ENCODE measurements at regions not wholly inside any gene's neighbourhood (a gene's known extent, or its start where the extent isn't known, plus 50 kb on each side); places are given as distances from the start of the nearest gene placed in this dataset.

GRCh38 chr16:82370282-82370681 is 200.3 kb upstream of the MPHOSPH6 start:
- DNase-seq: no peak

DNA sequence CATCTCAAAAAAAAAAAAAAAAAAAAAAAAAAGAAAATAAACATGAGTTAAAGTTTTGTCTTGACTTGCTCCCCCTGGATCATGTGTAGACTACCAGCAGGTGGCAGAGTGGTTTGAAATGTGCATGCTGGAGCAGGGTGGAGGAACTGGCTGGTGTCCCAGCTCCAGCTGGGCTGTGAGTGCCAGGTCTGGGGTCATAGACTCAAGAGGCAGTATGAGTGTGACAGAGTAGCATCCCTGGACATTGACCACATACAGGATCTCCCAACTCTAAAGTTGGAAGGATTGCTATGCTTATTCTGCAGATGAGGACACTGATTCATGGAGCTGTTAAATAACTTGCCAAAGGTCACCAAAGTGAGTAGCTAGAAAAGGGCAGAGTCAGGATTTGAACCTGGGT is 198.0 kb upstream of the MPHOSPH6 start:
- DNase-seq: peak in 1 of 2 experiments; percentile 19
- TF ChIP-seq POLR2A (IDR thresholded peaks at IDR 0.05; ENCODE audit: low read length) (no peak), GATA1 (IDR thresholded peaks at IDR 0.05; ENCODE audit: low read depth, low read length) (no peak)

More at GRCh38 chr16:82370282-82370681, 200.3 kb upstream of the MPHOSPH6 start:
- TF ChIP-seq GATA1 (IDR thresholded peaks at IDR 0.05; ENCODE audit: low read depth, low read length): no peak
- TF ChIP-seq POLR2A (IDR thresholded peaks at IDR 0.05; ENCODE audit: low read length): no peak

- TF ChIP-seq GATA1 (IDR thresholded peaks at IDR 0.05; ENCODE audit: low read depth, low read length) (no peak), POLR2A (IDR thresholded peaks at IDR 0.05; ENCODE audit: low read length) (no peak)
- no peak for DNase-seq
Observed at GRCh38 chr16:82366462-82366861, 196.4 kb upstream of the MPHOSPH6 start.

- TF ChIP-seq POLR2A (IDR thresholded peaks at IDR 0.05; ENCODE audit: low read length): no peak
- TF ChIP-seq GATA1 (IDR thresholded peaks at IDR 0.05; ENCODE audit: low read depth, low read length): no peak
- DNase-seq: no peak
Observed at GRCh38 chr16:82364690-82365089, 194.7 kb upstream of the MPHOSPH6 start.

- TF ChIP-seq GATA1 (IDR thresholded peaks at IDR 0.05; ENCODE audit: low read depth, low read length): no peak
- TF ChIP-seq POLR2A (IDR thresholded peaks at IDR 0.05; ENCODE audit: low read length): no peak
- peak in 1 of 2 experiments; percentile 11 for DNase-seq
Observed at GRCh38 chr16:82363026-82363816, 193.2 kb upstream of the MPHOSPH6 start.

DNA sequence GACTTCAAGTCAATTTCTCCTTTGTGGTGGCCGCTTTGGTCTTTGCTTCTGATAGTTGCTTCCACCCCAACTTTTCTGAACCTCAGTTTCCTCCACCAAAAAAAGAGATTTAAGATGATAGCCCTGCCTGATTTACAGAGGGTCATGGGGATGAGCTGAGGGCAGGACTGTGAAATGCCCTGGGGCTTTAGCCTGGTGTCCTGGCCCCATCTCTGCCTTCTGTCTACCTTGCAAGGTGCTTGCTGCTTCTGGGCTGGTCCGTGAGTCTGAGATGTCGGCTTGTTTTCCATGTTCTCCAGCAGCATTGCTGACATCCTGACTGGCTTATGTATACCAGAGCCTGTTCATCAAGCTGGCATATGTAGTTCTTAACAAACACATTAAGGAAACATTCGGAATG is 191.9 kb upstream of the MPHOSPH6 start:
- TF ChIP-seq POLR2A (IDR thresholded peaks at IDR 0.05; ENCODE audit: low read length) (no peak), GATA1 (IDR thresholded peaks at IDR 0.05; ENCODE audit: low read depth, low read length) (no peak)
- no peak for DNase-seq

- TF ChIP-seq POLR2A (IDR thresholded peaks at IDR 0.05; ENCODE audit: low read length) (no peak), GATA1 (IDR thresholded peaks at IDR 0.05; ENCODE audit: low read depth, low read length) (no peak)
- DNase-seq: no peak
Observed at GRCh38 chr16:82360024-82360783, 190.2 kb upstream of the MPHOSPH6 start.

GRCh38 chr16:82358606-82359221 is 188.7 kb upstream of the MPHOSPH6 start:
- TF ChIP-seq GATA1 (IDR thresholded peaks at IDR 0.05; ENCODE audit: low read depth, low read length) (no peak), POLR2A (IDR thresholded peaks at IDR 0.05; ENCODE audit: low read length) (no peak)
- no peak for DNase-seq

- DNase-seq: no peak
- no peak for TF ChIP-seq GATA1 (IDR thresholded peaks at IDR 0.05; ENCODE audit: low read depth, low read length)
- no peak for TF ChIP-seq POLR2A (IDR thresholded peaks at IDR 0.05; ENCODE audit: low read length)
Observed at GRCh38 chr16:82358161-82358560, 188.1 kb upstream of the MPHOSPH6 start.

DNA sequence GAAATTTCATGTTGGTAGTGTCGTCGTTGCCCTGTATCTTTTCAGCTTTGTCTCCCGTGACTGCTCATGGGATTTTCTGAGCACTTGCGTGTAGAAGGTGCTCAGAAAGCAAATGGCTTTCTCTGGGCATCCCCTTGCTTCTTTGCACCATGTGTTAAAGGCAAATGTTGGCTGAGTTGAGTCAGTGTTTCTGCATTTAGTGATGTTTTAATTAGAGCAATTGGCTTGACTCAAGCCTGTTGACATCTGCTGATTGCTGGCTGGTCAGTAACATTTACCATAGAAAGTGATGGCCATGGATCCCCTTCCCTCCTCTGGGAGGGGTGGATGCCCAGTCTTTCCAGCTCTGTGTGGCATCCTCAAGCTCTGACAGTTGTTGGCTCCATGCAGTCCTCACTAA is 187.2 kb upstream of the MPHOSPH6 start:
- DNase-seq: no peak
- no peak for TF ChIP-seq POLR2A (IDR thresholded peaks at IDR 0.05; ENCODE audit: low read length)
- no peak for TF ChIP-seq GATA1 (IDR thresholded peaks at IDR 0.05; ENCODE audit: low read depth, low read length)

GRCh38 chr16:82350560-82350959 is 180.5 kb upstream of the MPHOSPH6 start:
- TF ChIP-seq POLR2A (IDR thresholded peaks at IDR 0.05; ENCODE audit: low read length) (no peak), GATA1 (IDR thresholded peaks at IDR 0.05; ENCODE audit: low read depth, low read length) (no peak)
- no peak for DNase-seq

- DNase-seq: no peak
- TF ChIP-seq GATA1 (IDR thresholded peaks at IDR 0.05; ENCODE audit: low read depth, low read length) (no peak), POLR2A (IDR thresholded peaks at IDR 0.05; ENCODE audit: low read length) (no peak)
Observed at GRCh38 chr16:82345318-82345717, 175.3 kb upstream of the MPHOSPH6 start.

GRCh38 chr16:82344157-82344556 is 174.1 kb upstream of the MPHOSPH6 start:
- peak in 1 of 2 experiments; percentile 4 for DNase-seq
- TF ChIP-seq POLR2A (IDR thresholded peaks at IDR 0.05; ENCODE audit: low read length) (no peak), GATA1 (IDR thresholded peaks at IDR 0.05; ENCODE audit: low read depth, low read length) (no peak)

GRCh38 chr16:82341146-82341669 is 171.2 kb upstream of the MPHOSPH6 start:
- TF ChIP-seq POLR2A (IDR thresholded peaks at IDR 0.05; ENCODE audit: low read length) (no peak), GATA1 (IDR thresholded peaks at IDR 0.05; ENCODE audit: low read depth, low read length) (no peak)
- no peak for DNase-seq

Measured in erythroblast (primary cell).